NB4 (cell line): ENCODE measurements at regions not wholly inside any gene's neighbourhood (a gene's known extent, or its start where the extent isn't known, plus 50 kb on each side); places are given as distances from the start of the nearest gene placed in this dataset.

Source experiments
- DNase-seq: peaks from one replicate; pipeline ENCODE4 v3.0.0; 2010; ENCODE audit warnings: low read depth
- H3K4me3 ChIP-seq: one replicate; pipeline ENCODE4 v1.5.1; 2011; ENCODE audit warnings: mild to moderate bottlenecking, low read depth, low read length, moderate library complexity
- MAX ChIP-seq: IDR thresholded peaks from 2 replicates; pipeline ENCODE4 v1.6.1; 2011; ENCODE audit warnings: low read depth, low read length
- MYC ChIP-seq: IDR thresholded peaks from 2 replicates; pipeline ENCODE4 v1.6.1; 2011; ENCODE audit warnings: low read depth, low read length
- POLR2A ChIP-seq: IDR thresholded peaks from 2 replicates; pipeline ENCODE4 v1.6.1; 2011; ENCODE audit warnings: mild to moderate bottlenecking; ENCODE audit not compliant: insufficient read length; ENCODE audit errors: extremely low read depth
- TF ChIP-seq, protein P1 (sequence below): IDR thresholded peaks from one replicate; pipeline ENCODE4 v1.5.1; 2012; ENCODE audit warnings: low read depth, low read length

GRCh38 chr12:87231818-87232217 lies 797.4 kb downstream of the C12orf50 start:
- no peak for DNase-seq
- no peak overlapping the region for H3K4me3 ChIP-seq
- TF ChIP-seq MAX: no peak
- TF ChIP-seq MYC: no peak

DNA sequence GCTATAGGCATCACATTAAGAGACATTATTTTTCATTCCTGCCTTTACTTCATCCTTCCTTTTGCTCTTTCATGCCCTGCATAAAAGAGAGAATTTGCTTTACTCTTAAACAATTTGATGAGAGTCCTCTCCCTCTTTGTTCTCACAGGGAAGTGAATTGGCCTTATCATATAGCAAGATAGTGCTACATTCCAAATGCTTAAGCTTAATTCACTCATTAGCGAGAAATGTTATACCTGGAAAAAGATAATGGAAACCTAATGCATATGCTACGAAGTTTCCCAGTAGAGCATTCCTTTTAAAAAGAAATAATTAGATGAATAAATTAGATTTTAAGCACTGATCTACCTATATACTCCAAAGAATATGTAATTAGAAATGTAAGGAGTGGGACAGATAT lies 798.8 kb downstream of the C12orf50 start:
- H3K4me3 ChIP-seq: no peak overlapping the region
- TF ChIP-seq, protein P1, sequence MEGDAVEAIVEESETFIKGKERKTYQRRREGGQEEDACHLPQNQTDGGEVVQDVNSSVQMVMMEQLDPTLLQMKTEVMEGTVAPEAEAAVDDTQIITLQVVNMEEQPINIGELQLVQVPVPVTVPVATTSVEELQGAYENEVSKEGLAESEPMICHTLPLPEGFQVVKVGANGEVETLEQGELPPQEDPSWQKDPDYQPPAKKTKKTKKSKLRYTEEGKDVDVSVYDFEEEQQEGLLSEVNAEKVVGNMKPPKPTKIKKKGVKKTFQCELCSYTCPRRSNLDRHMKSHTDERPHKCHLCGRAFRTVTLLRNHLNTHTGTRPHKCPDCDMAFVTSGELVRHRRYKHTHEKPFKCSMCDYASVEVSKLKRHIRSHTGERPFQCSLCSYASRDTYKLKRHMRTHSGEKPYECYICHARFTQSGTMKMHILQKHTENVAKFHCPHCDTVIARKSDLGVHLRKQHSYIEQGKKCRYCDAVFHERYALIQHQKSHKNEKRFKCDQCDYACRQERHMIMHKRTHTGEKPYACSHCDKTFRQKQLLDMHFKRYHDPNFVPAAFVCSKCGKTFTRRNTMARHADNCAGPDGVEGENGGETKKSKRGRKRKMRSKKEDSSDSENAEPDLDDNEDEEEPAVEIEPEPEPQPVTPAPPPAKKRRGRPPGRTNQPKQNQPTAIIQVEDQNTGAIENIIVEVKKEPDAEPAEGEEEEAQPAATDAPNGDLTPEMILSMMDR: no peak
- TF ChIP-seq POLR2A: no peak
- no peak for TF ChIP-seq MAX
- DNase-seq: no peak

DNA sequence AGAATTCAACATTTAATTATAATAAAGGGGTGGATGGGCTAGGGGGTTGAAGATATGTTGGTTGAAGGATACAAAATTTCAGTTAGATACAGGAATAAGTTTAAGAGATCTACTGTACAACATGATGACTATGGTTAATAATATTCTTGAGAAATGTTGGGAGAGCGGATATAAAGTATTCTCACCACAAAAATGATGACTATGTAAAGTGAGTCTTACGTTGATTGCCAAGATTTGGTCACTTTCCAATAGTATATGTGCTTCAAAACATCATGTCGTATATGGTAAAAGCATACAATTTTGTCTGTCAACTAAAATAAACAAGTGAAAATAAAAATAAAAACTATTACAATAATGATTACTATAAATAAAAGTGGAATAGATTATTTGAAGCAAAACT lies 802.0 kb downstream of the C12orf50 start:
- H3K4me3 ChIP-seq: no peak overlapping the region
- TF ChIP-seq MAX: no peak
- TF ChIP-seq POLR2A: no peak
- TF ChIP-seq, protein P1: no peak
- TF ChIP-seq MYC: no peak
- no peak for DNase-seq

DNA sequence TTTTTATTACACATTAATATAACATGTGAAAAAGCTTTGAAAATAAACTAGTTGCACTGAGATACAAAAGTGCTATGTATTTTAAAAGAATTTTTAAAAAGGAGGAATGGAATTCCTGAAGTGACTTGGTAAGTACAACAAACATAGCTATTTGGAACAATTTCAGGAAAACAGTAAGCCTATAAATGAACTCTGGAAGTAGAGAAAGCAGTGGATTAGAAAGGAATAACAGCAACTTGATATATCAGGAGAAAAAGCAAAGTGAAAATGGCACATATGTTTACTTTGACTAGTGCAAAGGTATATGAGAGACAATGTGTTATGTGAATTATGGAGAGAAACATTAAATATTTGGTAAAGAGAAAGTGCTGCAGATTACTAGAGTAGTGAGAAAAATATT lies 811.7 kb downstream of the C12orf50 start:
- no peak overlapping the region for H3K4me3 ChIP-seq
- no peak for DNase-seq
- TF ChIP-seq MAX: no peak
- no peak for TF ChIP-seq POLR2A
- no peak for TF ChIP-seq MYC
- TF ChIP-seq, protein P1: no peak

GRCh38 chr12:87216436-87216835 lies 812.8 kb downstream of the C12orf50 start:
- TF ChIP-seq, protein P1: no peak
- DNase-seq: no peak
- no peak overlapping the region for H3K4me3 ChIP-seq

GRCh38 chr12:87202189-87202588 lies 827.0 kb downstream of the C12orf50 start:
- no peak for DNase-seq
- no peak for TF ChIP-seq MYC
- no peak for TF ChIP-seq MAX
- no peak for TF ChIP-seq POLR2A
- TF ChIP-seq, protein P1: no peak
- H3K4me3 ChIP-seq: no peak overlapping the region
